NCI-H2227 treated with DMSO at 0.1 percent for 48 hours (cell line): ENCODE measurements at regions not wholly inside any gene's neighbourhood (a gene's known extent, or its start where the extent isn't known, plus 50 kb on each side); places are given as distances from the start of the nearest gene placed in this dataset.

Experiments
- DNase-seq: peaks from one replicate; lab custom pipeline; 2025; lab: John Stamatoyannopoulos, UW

GRCh38 chr9:135341612-135342169 lies 137.9 kb upstream of the PPP1R26 start:
- no peak for DNase-seq

GRCh38 chr9:135342206-135343130 lies 137.1 kb upstream of the PPP1R26 start:
- no peak for DNase-seq

GRCh38 chr9:135343136-135343535 lies 136.4 kb upstream of the PPP1R26 start:
- DNase-seq = no peak

- DNase-seq = peak; percentile 46
These were observed 135.6 kb upstream of the PPP1R26 start for GRCh38 chr9:135343837-135344522.

GRCh38 chr9:135344523-135344901 lies 135.1 kb upstream of the PPP1R26 start:
- DNase-seq = no peak

GRCh38 chr9:135344915-135345500 lies 134.6 kb upstream of the PPP1R26 start:
- no peak for DNase-seq

- DNase-seq = no peak
These were observed 133.7 kb upstream of the PPP1R26 start for GRCh38 chr9:135345775-135346433.

- DNase-seq = no peak
These were observed 133.0 kb upstream of the PPP1R26 start for GRCh38 chr9:135346438-135347050.

- no peak for DNase-seq
These were observed 132.1 kb upstream of the PPP1R26 start for GRCh38 chr9:135347461-135347860.

- no peak for DNase-seq
These were observed 131.3 kb upstream of the PPP1R26 start for GRCh38 chr9:135348076-135348787.

- no peak for DNase-seq
These were observed 130.8 kb upstream of the PPP1R26 start for GRCh38 chr9:135348788-135349150.

- no peak for DNase-seq
These were observed 130.2 kb upstream of the PPP1R26 start for GRCh38 chr9:135349212-135350002.

GRCh38 chr9:135350003-135350315 lies 129.6 kb upstream of the PPP1R26 start:
- DNase-seq = no peak

GRCh38 chr9:135353935-135354334 lies 125.6 kb upstream of the PPP1R26 start:
- no peak for DNase-seq

GRCh38 chr9:135355521-135356011 lies 124.0 kb upstream of the PPP1R26 start:
- no peak for DNase-seq

GRCh38 chr9:135356021-135356420 lies 123.6 kb upstream of the PPP1R26 start:
- no peak for DNase-seq

GRCh38 chr9:135356796-135357195 lies 122.8 kb upstream of the PPP1R26 start:
- DNase-seq = no peak

GRCh38 chr9:135357863-135358551 lies 121.6 kb upstream of the PPP1R26 start:
- DNase-seq = no peak

GRCh38 chr9:135358552-135358940 lies 121.0 kb upstream of the PPP1R26 start:
- DNase-seq = no peak

- no peak for DNase-seq
These were observed 119.8 kb upstream of the PPP1R26 start for GRCh38 chr9:135359764-135360163.
